Panc1 (cell line): ENCODE measurements at regions not wholly inside any gene's neighbourhood (a gene's known extent, or its start where the extent isn't known, plus 50 kb on each side); places are given as distances from the start of the nearest gene placed in this dataset.

Experiments
- CTCF ChIP-seq: fragments of 450-650 bp; IDR thresholded peaks from 2 replicates; pipeline ENCODE4 v1.5.1; 2017; ENCODE audit warnings: mild to moderate bottlenecking
- POLR2AphosphoS5 ChIP-seq: IDR thresholded peaks from 2 replicates; pipeline ENCODE4 v1.6.1; 2012; ENCODE audit warnings: mild to moderate bottlenecking, low read depth, low read length, moderate library complexity
- SIN3A ChIP-seq: IDR thresholded peaks from 2 replicates; pipeline ENCODE4 v1.6.1; 2012; ENCODE audit warnings: low read depth, mild to moderate bottlenecking, low read length, moderate library complexity, borderline replicate concordance; ENCODE audit not compliant: insufficient read depth

GRCh38 chr13:89574077-89574476, 1773.4 kb upstream of the MIR17HG start:
- TF ChIP-seq POLR2AphosphoS5 (no peak), CTCF (no peak), SIN3A (no peak)
